B cell (primary cell): ENCODE measurements at regions not wholly inside any gene's neighbourhood (a gene's known extent, or its start where the extent isn't known, plus 50 kb on each side); places are given as distances from the start of the nearest gene placed in this dataset.

Experiments
- EZH2 ChIP-seq: IDR thresholded peaks from 2 replicates; pipeline ENCODE4 v1.6.1; 2012; ENCODE audit warnings: borderline replicate concordance, low read depth, mild to moderate bottlenecking, moderate library complexity, low read length; ENCODE audit not compliant: insufficient read depth, poor library complexity, severe bottlenecking
- TF ChIP-seq, protein P1 (sequence below): fragments of 200-600 bp; IDR thresholded peaks from one replicate; pipeline ENCODE4 v1.8.0; 2022; ENCODE audit warnings: antibody characterized with exemption, mild to moderate bottlenecking

DNA sequence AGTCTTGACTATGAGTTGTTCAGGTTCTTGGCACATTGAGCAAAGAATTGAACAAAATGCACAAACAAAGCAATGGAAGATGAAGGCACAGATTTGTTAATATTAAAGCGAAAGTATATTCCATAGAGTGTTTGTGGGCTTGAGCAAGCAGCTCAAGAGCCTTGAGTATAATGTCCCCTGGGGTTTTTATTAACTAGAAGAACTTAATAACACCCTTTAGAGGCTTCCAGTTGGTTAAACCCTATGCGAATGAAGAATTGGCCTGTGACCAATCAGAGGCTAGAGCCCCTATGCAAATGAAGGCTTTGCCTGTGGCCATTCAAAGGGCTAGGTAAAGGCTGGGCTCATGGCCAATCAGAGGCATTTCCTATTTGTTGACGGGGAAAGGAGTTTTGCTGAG is 135.3 kb upstream of the IL12B start:
- TF ChIP-seq, protein P1, sequence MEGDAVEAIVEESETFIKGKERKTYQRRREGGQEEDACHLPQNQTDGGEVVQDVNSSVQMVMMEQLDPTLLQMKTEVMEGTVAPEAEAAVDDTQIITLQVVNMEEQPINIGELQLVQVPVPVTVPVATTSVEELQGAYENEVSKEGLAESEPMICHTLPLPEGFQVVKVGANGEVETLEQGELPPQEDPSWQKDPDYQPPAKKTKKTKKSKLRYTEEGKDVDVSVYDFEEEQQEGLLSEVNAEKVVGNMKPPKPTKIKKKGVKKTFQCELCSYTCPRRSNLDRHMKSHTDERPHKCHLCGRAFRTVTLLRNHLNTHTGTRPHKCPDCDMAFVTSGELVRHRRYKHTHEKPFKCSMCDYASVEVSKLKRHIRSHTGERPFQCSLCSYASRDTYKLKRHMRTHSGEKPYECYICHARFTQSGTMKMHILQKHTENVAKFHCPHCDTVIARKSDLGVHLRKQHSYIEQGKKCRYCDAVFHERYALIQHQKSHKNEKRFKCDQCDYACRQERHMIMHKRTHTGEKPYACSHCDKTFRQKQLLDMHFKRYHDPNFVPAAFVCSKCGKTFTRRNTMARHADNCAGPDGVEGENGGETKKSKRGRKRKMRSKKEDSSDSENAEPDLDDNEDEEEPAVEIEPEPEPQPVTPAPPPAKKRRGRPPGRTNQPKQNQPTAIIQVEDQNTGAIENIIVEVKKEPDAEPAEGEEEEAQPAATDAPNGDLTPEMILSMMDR, result no peak
- TF ChIP-seq EZH2, result no peak
